BE2C (cell line): ENCODE measurements at regions not wholly inside any gene's neighbourhood (a gene's known extent, or its start where the extent isn't known, plus 50 kb on each side); places are given as distances from the start of the nearest gene placed in this dataset.

Experiments
- DNase-seq: peaks from one replicate; pipeline ENCODE4 v3.0.0-alpha.2; 2020
- H3K27me3 ChIP-seq: fragments of 250-450 bp; sonication (Bioruptor Pico); 2 replicates; pipeline ENCODE4 v1.5.1; 2020; ENCODE audit warnings: mild to moderate bottlenecking
- H3K36me3 ChIP-seq: fragments of 250-450 bp; sonication (Bioruptor Pico); 2 replicates; pipeline ENCODE4 v1.5.1; 2020; ENCODE audit warnings: mild to moderate bottlenecking
- H3K4me1 ChIP-seq: fragments of 250-450 bp; sonication (Bioruptor Pico); 2 replicates; pipeline ENCODE4 v1.5.1; 2020
- H3K4me3 ChIP-seq: 2 replicates; pipeline ENCODE4 v1.5.1; 2011; ENCODE audit warnings: low read depth, low read length
- H3K9me3 ChIP-seq: fragments of 250-450 bp; sonication (Bioruptor Pico); 2 replicates; pipeline ENCODE4 v1.5.1; 2020
- CTCF ChIP-seq: IDR thresholded peaks from 2 replicates; pipeline ENCODE4 v1.5.1; 2012; ENCODE audit warnings: mild to moderate bottlenecking, low read depth, low read length

GRCh38 chr2:151177756-151178155 lies 83.9 kb downstream of the RBM43 start:
- Histone ChIP-seq H3K4me3 (no peak overlapping the region), H3K4me1 (no peaks in the 10 kb centered on the region), H3K27me3 (no peaks in the 10 kb centered on the region), H3K9me3 (no peaks in the 10 kb centered on the region), H3K36me3 (no peaks in the 10 kb centered on the region)
- no peak for TF ChIP-seq CTCF
- no peak for DNase-seq

- no peaks in the 10 kb centered on the region for H3K36me3 ChIP-seq
- no peaks in the 10 kb centered on the region for H3K4me1 ChIP-seq
- no peaks in the 10 kb centered on the region for H3K27me3 ChIP-seq
- no peak overlapping the region for H3K4me3 ChIP-seq
- no peaks in the 10 kb centered on the region for H3K9me3 ChIP-seq
- peak; percentile 4 for DNase-seq
- no peak for TF ChIP-seq CTCF
These were observed 85.0 kb downstream of the RBM43 start for GRCh38 chr2:151176661-151177060.

GRCh38 chr2:151175864-151176263 lies 85.8 kb downstream of the RBM43 start:
- H3K9me3 ChIP-seq = no peaks in the 10 kb centered on the region
- no peak for TF ChIP-seq CTCF
- no peak overlapping the region for H3K4me3 ChIP-seq
- no peaks in the 10 kb centered on the region for H3K27me3 ChIP-seq
- DNase-seq = no peak
- H3K4me1 ChIP-seq = no peaks in the 10 kb centered on the region
- H3K36me3 ChIP-seq = no peaks in the 10 kb centered on the region

GRCh38 chr2:151174127-151174526 lies 87.5 kb downstream of the RBM43 start:
- Histone ChIP-seq H3K27me3 (no peaks in the 10 kb centered on the region), H3K36me3 (no peaks in the 10 kb centered on the region), H3K9me3 (no peaks in the 10 kb centered on the region), H3K4me3 (no peak overlapping the region), H3K4me1 (no peaks in the 10 kb centered on the region)
- no peak for TF ChIP-seq CTCF
- DNase-seq = no peak

GRCh38 chr2:151171186-151171585 lies 90.5 kb downstream of the RBM43 start:
- no peaks in the 10 kb centered on the region for H3K4me1 ChIP-seq
- no peak overlapping the region for H3K4me3 ChIP-seq
- H3K27me3 ChIP-seq = no peaks in the 10 kb centered on the region
- no peaks in the 10 kb centered on the region for H3K36me3 ChIP-seq
- no peak for DNase-seq
- no peaks in the 10 kb centered on the region for H3K9me3 ChIP-seq
- TF ChIP-seq CTCF = no peak

- Histone ChIP-seq H3K9me3 (no peaks in the 10 kb centered on the region), H3K27me3 (no peaks in the 10 kb centered on the region), H3K4me3 (no peak overlapping the region), H3K4me1 (no peaks in the 10 kb centered on the region), H3K36me3 (no peaks in the 10 kb centered on the region)
- DNase-seq = no peak
- TF ChIP-seq CTCF = no peak
These were observed 95.3 kb downstream of the RBM43 start for GRCh38 chr2:151166410-151166809.
